Activated T-cell treated with anti-CD3 and anti-CD28 coated beads for 48 hours (primary cell): ENCODE measurements at regions not wholly inside any gene's neighbourhood (a gene's known extent, or its start where the extent isn't known, plus 50 kb on each side); places are given as distances from the start of the nearest gene placed in this dataset.
"Not testable (repeated sequence)": the region's sequence is repeated elsewhere in the genome, so short reads cannot be mapped to it uniquely, and the experiment has no call there.

ENCODE experiments used
- DNase-seq: peaks from one replicate; pipeline ENCODE4 v3.0.0-alpha.2; 2020; ENCODE audit warnings: low read depth

DNA sequence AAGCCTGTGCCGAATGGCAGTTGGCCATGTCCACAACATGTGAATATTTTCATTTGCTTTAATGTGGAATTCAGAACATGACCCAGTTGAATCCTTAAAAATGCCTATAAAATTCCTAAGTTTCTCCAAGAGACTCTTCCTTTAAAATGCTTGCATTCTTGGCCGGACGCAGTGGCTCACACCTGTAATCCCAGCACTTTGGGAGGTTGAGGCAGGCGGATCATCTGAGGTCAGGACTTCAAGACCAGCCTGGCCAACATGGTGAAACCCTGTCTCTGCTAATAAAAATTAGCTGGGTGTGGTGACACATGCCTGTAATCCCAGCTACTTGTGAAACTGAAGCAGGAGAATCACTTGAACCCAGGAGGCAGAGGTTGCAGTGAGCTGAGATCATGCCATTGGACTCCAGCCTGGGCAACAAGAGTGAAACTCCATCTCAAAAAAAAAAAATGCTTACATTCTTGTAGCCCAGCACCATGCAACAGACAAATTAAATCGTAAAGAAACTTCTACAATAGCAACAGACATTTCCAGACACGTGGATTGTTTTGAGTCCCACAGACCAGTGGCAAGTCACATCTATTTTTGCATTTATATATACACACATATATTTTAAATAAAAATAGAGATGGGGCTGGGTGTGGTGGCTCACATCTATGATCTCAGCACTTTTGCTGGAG, 274.4 kb downstream of the GOLGA6L6 start:
- not testable (repeated sequence) for DNase-seq

DNA sequence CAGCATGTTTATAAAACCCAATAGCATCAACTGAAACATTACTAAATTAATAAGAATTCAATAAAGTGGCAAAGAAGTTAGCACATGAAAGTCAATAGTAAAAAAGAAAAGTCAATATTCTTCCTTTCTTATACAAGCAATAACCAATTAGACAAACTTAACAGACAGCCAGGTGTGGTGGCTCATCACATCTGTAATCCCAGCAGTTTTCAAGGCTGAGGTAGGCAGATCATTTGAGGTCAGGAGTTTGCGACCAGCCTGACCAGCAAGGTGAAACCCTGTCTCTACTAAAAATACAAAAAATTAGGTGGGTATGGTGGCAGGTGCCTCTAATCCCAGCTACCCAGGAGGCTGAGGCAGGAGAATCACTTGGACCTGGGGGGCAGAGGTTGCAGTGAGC, 275.9 kb downstream of the GOLGA6L6 start:
- not testable (repeated sequence) for DNase-seq

DNA sequence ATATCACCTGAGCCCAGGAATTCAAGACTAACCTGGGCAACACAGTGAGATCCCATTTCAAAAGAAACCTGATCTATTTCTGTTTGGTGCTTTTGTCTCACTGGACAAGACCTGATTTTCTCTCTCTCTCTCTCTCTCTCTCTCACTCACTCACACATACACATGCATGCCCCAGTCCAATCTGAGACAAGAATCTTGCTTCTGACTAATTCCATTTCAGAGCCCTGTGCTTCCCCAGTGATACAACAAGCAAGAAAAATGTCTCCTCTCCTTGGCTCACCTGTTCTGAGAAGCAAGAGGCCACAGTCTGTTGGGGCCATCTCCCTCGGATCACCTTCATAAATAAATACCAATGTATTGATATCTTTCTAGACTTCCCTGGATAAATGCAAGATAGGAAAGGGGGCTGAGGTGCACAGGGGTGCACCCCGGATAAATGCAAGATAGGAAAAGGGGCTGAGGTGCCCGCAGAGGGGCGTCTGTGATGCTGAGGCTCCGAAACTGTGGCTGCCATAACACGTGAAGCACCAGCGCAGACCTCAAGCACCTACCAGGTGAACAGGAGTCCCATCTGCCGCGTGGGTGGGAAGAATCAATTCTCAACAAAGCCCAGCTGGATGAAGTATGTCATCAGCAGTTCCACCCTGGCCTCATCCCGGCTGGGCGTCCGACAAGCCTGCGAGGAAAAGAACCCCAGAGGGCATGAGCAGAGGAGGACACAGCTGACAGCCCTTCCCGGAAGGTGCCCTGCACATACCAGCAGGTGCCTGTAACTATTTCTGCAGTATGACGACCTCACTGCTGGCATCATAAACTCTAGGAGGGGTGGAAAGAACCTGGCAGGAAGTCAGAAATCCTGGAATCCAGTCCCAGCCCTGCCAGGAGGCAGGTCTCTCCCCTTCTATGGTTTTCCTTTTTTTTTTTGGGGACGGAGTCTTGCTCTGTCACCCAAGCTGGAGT, 280.0 kb downstream of the GOLGA6L6 start:
- DNase-seq = not testable (repeated sequence)

DNA sequence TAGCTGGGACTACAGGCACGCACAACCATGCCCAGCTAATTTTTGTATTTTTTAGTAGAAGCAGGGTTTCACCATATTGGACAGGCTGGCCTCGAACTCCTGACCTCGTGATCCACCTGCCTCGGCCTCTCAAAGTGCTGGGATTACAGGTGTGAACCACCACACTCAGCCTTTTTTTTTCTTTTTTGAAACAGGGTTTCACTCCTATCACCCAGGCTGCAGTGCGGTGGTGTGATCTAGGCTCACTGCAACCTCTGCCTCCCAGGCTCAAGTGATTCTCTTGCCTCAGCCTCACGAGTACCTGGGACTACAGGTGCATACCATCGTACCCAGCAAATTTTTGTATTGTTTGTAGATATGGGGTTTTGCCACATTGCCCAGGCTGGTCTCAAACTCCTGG, 280.9 kb downstream of the GOLGA6L6 start:
- not testable (repeated sequence) for DNase-seq

DNA sequence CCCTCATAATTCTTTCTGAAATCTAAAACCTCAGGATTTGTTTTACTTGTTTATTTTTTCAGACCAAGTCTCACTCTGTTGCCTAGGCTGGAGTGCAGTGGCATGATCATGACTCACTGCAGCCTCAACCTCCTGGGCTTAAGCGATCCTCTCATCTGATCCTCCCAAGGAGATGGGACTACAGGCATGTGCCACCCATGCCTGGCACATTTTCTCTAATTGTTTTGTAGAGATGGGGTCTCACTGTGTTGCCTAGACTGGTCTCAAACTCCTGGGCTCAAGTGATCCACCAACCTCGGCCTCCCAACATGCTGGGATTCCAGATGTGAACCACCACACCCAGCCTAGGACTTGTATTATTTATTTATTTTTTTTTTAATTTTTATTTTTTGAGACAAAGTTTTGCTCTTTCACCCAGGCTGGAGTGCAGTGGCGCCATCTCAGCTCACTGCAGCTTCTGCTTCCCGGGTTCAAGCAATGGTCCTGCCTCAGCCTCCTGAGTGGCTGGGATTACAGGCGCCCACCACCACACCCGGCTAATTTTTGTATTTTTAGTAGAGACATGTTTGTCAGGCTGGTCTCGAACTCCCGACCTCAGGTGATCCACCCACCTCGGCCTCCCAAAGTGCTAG, 281.9 kb downstream of the GOLGA6L6 start:
- DNase-seq = not testable (repeated sequence)

DNA sequence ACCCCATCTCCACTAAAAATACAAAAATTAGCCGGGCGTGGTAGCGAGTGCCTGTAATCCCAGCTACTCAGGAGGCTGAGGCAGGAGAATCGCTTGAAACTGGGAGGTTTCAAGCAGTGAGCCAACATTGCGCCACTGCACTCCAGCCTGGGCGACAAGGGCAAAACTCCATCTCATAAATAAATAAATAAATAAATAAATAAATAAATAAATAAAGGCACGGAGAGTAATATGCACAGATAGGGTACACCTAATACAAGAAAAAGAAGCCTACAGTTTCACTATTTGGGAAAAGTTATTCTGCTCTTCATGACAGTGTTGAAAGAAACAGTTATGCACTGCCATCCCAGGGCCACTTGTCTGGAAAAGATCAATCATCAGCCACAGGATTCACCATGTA, 285.2 kb downstream of the GOLGA6L6 start:
- not testable (repeated sequence) for DNase-seq

DNA sequence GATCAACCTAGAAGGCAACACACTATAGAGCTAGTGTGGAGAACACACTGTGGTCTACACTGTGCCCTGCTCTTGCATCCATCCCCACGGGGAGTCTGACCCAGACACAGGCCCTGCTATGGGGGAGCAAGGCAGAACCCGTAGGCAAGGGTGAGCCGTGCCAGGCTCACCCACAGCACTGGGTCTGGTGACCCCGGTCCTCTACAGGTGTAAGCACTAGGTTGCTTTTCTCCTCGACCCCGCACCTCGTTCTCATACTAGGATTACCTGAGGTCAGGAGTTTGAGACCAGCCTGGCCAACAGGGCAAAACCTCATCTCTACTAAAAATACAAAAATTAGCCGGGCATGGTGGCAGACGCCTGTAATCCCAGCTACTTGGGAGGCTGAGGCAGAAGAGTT, 286.0 kb downstream of the GOLGA6L6 start:
- not testable (repeated sequence) for DNase-seq

DNA sequence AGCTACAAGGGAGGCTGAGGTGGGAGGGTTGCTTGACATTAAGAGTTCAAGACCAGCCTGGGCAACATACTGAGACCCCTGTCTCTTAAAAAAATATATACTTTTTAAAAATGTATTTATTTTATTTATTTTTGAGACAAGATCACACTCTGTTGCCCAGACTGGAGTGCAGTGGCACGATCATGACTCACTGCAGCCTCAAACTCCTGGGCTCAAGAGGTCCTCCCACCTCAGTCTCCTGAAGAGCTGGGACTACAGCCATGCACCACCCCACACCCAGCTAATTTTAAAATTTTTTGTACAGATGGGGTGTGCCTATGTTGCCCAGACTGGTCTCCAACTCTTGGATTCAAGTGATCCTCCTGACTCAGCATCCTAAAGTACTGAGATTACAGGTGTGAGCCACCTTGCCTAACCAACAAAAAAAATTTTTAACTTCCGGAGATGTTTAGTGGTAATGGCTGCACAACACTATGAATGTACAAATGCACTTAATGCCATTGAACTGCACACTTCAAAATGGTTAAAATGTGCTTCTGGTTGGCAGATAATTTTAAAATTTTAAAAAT, 288.5 kb downstream of the GOLGA6L6 start:
- DNase-seq = not testable (repeated sequence)

DNA sequence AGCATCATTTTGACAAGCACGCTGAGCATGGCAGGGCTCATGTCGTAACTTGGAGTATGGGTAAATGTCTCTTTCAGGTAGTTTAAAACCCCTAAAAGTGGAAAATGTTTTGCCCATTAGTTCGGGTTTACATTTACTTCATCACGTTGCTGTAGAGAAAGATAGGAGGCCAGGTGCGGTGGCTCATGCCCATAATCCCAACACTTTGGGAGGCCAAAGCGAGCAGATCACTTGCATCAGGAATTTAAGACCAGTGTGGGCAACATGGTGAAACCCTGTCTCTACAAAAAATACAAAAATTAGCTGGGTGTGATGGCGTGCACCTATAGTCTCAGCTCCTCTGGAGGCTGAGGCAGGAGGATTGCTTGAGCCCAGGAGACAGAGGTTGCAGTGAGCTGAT, 289.6 kb downstream of the GOLGA6L6 start:
- DNase-seq = not testable (repeated sequence)

DNA sequence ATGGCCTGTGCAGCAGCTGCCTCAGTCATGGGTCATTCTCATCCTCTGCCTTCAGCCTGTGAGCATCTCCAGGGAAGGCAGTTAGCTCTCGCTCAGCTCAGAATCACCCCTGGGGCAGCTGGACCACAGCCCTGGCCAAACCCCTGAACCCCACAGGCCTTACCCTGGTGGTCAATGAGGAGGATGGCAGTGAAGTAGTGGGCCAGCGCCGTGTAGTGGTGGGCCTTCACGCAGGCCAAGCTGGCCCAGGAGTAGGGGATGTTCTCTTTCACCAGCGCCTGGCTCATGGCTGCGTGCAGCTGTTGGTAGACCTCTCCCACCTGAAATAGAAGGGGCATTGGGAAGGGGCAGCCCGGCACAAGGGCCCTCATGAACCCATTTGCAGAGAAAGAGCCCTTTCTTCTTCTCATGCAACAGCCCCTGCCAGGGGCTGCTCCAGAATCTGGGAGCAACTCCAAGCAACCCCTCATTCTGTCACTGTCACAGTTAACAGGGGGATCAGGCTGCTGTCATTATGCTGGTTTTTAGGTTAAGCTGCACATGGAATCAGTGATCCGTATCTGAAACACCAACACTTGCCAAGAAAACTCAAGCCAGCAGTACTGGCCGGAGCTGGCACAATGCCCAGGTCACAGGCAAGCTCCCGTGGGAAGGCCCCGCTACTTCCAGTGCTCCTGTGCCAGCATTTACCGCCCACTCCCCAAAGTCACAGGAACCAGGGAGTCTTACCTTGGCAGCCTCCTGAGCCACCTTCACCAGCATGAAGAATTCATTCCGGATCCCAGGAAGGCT, 290.2 kb downstream of the GOLGA6L6 start:
- DNase-seq = not testable (repeated sequence)

DNA sequence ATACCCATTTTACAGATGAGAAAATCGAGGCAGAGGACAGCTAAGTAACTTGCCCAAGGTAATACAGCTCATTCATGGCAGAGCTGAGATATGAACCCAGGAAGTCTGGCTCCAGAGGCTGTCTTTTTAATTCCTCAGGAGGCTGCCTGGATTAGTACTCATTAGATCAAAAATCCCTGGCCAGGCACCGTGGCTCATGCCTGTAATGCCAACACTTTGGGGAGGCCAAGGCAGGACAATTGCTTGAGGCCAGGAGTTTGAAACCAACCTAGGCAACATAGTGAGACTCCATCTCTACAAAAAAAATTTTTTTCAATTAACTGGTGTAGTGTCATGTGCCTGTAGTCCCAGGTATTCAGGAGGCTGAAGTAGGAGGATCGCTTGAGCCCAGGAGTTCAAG, 291.4 kb downstream of the GOLGA6L6 start:
- not testable (repeated sequence) for DNase-seq

DNA sequence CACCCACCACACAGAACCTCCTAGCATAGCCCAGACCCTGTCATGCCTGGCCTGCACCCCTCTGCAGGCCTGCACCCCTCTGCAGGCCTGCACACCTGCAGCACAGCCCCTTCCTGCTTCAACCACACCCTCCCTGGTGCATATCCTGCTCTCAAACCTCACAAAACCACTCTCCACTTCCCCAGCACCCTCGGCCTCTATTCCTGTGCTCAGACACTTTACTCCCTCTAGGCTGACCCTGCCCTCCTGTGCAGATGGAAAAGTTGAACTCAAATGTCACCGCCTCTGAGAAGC, 292.0 kb downstream of the GOLGA6L6 start:
- DNase-seq = not testable (repeated sequence)

DNA sequence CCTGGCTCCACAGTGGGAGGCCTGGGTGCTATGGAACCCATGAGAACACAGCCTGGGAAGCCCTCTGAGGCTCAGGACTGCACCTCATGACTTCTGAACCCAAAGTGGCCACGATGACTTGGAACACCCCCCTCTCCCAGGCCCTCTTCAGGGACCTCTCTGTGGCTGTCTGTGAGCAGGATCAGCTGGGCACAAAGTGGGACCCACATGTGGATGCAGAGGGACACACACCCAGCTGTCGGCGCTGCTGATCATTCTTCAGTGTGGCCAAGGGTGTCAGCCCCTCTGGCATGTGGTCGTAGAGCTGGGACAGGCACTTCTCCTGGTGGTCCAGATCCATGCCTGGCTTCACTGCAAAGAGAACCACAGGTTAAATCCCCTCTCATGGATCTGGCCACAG, 293.2 kb downstream of the GOLGA6L6 start:
- DNase-seq = not testable (repeated sequence)

DNA sequence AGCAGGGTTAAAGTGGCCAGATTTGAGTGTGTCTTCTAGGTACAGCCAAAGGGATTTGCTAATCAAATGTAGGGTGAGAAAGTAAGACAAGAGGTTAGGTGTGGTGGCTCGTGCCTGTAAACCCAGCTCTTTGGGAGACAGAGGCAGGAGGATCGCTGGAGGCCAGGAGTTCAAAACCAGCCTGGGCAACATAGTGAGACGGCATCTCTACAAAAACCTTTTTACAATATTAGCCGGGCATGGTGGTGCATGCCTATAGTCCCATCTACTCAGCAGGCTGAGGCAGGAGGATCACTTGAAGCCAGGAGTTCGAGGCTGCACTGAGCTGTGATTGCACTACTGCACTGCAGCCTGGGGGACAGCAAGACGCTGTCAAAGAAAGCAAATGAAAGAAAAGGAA, 294.5 kb downstream of the GOLGA6L6 start:
- not testable (repeated sequence) for DNase-seq

DNA sequence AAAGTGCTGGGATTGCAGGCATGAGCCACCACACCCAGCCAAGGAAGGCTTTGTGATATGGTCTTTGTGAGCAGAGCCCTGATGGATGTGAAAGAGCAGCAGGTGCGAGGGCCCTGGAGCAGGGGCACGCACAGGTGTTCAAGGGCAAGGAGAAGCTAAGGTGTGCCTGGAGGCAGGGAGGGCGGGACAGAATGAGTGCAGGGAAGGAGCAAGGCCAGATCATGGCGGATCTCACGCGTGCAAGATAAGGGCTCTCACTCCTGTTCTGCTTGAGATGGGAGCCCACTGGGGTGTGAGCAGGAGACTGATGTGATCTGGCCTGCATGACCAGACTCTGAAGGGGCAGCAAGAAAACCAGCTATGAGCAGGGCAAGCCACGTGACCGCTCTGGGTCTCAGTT, 295.0 kb downstream of the GOLGA6L6 start:
- not testable (repeated sequence) for DNase-seq

DNA sequence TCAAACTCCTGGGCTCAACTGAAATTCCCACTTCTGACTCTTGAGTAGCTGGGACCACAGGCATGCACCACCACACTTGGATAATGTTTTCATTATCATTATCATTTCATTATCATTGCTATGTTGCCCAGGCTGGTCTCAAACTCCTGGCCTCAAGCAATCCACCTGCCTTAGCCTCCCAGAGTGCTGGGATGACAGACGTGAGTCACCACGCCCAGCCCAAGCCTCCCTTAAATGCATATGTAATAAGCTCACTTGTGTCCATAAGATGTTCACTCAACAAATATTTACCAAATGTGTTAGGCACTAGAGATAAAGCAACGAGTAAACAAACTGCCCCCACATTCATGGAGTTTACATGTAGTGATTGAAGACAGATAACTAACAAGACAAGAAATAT, 295.7 kb downstream of the GOLGA6L6 start:
- not testable (repeated sequence) for DNase-seq

DNA sequence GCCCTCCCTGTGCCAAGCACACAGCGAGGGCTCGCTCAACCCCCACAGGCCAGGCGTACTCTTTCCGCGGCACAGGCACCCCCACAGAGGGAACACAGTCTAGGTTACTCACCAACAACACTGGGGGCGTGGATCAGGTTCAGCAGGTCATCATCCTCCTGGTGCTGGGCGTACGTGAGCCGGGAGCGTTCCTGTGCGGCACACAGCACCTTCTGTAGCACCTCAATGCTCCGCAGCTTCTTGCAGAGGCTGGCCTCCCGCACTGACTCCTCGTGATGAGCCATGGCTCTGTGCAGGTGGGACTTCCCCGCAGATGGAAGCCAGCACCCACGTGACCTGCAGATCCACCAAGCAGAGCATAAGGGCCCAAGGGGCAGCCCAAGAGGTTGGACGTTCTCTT, 296.8 kb downstream of the GOLGA6L6 start:
- DNase-seq = not testable (repeated sequence)

DNA sequence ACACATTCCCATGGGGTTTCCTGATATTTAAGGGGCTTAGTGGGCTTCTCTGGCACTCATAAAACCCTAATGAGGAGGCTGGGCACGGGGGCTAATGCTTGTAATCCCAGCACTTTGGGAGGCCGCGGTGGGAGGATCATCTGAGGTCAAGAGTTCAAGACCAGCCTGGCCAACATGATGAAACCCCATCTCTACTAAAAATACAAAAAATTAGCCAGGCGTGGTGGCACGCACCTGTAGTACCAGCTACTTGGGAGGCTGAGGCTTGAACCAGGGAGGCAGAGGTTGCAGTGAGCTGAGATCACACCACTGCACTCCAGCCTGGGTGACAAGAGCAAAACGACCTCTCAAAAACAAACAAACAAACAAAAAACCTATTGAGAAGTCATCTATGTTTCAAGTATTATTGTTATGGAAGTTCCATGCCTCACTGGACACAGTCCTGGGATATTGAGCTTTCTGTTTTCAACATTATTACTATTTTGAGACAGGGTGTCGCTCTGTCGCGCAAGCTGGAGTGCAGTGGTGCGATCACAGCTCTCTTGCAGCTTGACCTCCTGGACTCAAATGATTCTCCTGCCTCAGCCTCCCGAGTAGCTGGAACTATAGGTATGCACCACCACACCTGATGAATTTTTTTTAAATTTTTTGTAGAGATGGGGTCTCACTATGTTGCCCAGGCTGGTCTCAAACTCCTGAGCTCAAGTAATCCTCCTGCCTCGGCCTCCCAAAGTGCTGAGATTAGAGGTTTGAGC, 297.9 kb downstream of the GOLGA6L6 start:
- not testable (repeated sequence) for DNase-seq

DNA sequence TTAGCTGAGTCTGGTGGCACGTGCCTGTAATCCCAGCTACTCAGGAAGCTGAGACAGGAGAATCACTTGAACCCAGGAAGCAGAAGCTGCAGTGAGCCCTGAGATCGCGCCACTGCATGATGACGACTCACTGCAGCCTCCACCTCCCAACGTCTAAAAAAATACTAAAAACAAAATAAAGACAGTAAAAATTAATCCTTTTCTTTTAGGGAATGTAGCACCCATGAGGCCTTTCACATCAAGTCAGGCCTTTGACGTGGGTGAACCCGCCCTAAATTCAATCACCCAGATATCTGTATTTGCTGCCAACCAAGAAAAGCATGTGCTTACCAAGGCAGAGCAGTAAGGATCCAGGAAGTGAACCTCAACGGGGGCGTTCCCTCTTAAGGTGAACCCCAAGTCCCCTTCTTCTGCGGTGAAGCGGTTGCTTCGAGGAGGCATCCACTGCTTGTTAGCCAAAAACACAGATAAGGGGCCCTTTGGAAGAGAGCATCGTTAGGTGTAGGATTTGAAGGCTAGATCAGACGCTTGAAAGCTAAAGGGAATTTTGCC, 301.2 kb downstream of the GOLGA6L6 start:
- not testable (repeated sequence) for DNase-seq

DNA sequence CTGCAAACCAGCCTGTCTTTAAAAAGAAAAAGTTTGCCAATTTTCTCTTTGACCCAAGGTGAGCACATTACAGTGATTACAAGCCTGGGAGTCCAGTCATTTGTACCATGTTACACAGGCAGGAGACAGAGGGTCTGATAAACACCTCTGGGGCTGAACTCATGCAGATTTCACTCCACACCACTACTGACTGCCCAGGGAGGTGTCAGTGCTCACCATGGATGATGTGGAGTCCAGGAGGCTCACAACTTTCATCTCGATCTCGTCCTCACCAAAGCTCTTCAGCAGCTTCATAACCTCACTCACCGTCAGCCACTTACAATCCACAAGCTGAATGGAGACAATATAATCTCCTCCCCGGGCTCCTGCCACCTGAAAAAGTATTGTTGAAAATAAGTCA, 302.4 kb downstream of the GOLGA6L6 start:
- not testable (repeated sequence) for DNase-seq
